Left lung (tissue), 4 donors: ENCODE measurements at regions not wholly inside any gene's neighbourhood (a gene's known extent, or its start where the extent isn't known, plus 50 kb on each side); places are given as distances from the start of the nearest gene placed in this dataset.
"Not testable (repeated sequence)": the region's sequence is repeated elsewhere in the genome, so short reads cannot be mapped to it uniquely, and the experiment has no call there.

Experiments used
- ATAC-seq: fragments of 200-7000 bp; cut with Tn5 transposase; one replicate; pipeline ENCODE4 v1.9.1; 2020; ENCODE audit warnings: moderate library complexity
- DNase-seq, 4 donors: peaks; one replicate each; pipeline ENCODE4 v3.0.0-alpha.2; 2013 to 2020
- H3K27ac ChIP-seq, 2 donors: fragments of 200-600 bp; sonication (generic) in 1 of 2; one replicate each; pipeline versions ENCODE4 v1.5.0 to v1.8.0; 2020 to 2021
- H3K27me3 ChIP-seq, 2 donors: fragments of 200-600 bp; sonication (generic) in 1 of 2; one replicate each; pipeline versions ENCODE4 v1.5.0 to v1.8.0; 2020 to 2021
- H3K36me3 ChIP-seq, 2 donors: fragments of 200-600 bp; sonication (generic) in 1 of 2; one replicate each; pipeline versions ENCODE4 v1.5.0 to v1.8.0; 2020 to 2021
- H3K4me1 ChIP-seq, 2 donors: fragments of 200-600 bp; one replicate each; pipeline ENCODE4 v1.8.0; 2021
- H3K4me3 ChIP-seq, 2 donors: fragments of 200-600 bp; sonication (generic) in 1 of 2; one replicate each; pipeline versions ENCODE4 v1.5.0 to v1.8.0; 2020 to 2021; ENCODE audit warnings: mild to moderate bottlenecking in 1 of 2
- H3K9me3 ChIP-seq, 2 donors: fragments of 200-600 bp; sonication (generic) in 1 of 2; one replicate each; pipeline versions ENCODE4 v1.5.0 to v1.8.0; 2020 to 2021
- CTCF ChIP-seq, 2 donors: fragments of 200-600 bp; sonication (generic) in 1 of 2; IDR thresholded peaks; one replicate each; pipeline versions ENCODE4 v1.5.0 to v1.8.0; 2021; ENCODE audit warnings: antibody characterized with exemption in 2 of 2
- intact Hi-C, 2 donors: fragments of 100-400 bp; cut with DNase I; formaldehyde crosslinking; loops; one replicate each; pipeline versions ENCODE4 v1.11.2 to v1.14.2; 2022
- donor health status: DM: no; HTN: yes; CAD: no.
- donor health status: DM: no; HTN: no; CAD: no.

GRCh38 chr1:188826800-188827199 is 1650.9 kb downstream of the BRINP3 start:
- Histone ChIP-seq H3K4me3 (no peak overlapping the region), H3K4me1 (no peaks in the 10 kb centered on the region), H3K36me3 (no peaks in the 10 kb centered on the region), H3K27ac (no peak overlapping the region), H3K9me3 (no peaks in the 10 kb centered on the region), H3K27me3 (no peaks in the 10 kb centered on the region)
- DNase-seq = no peak
- ATAC-seq = no peak
- no peak for TF ChIP-seq CTCF (IDR thresholded peaks at IDR 0.05)
- intact Hi-C loops = no loop called here

GRCh38 chr1:188827400-188827799 is 1650.3 kb downstream of the BRINP3 start:
- no peak for ATAC-seq
- no peaks in the 10 kb centered on the region for H3K27me3 ChIP-seq
- H3K4me1 ChIP-seq = no peaks in the 10 kb centered on the region
- DNase-seq = no peak
- no peak overlapping the region for H3K27ac ChIP-seq
- H3K4me3 ChIP-seq = no peak overlapping the region
- intact Hi-C loops = no loop called here
- no peaks in the 10 kb centered on the region for H3K36me3 ChIP-seq
- no peaks in the 10 kb centered on the region for H3K9me3 ChIP-seq
- TF ChIP-seq CTCF (IDR thresholded peaks at IDR 0.05) = no peak

GRCh38 chr1:188841111-188841696 is 1636.5 kb downstream of the BRINP3 start:
- H3K4me1 ChIP-seq, H3K27me3 ChIP-seq, H3K27ac ChIP-seq, intact Hi-C loops, H3K36me3 ChIP-seq, ATAC-seq, H3K4me3 ChIP-seq: not testable (repeated sequence)
- peak in 1 of 4 donors; percentile 63 for DNase-seq
- peaks cover 0 to 47% of the 10 kb centered on the region in 2 donors for H3K9me3 ChIP-seq

GRCh38 chr1:188846468-188846867 is 1631.2 kb downstream of the BRINP3 start:
- intact Hi-C loops = no loop called here
- ATAC-seq (no peak), DNase-seq (peak in 1 of 4 donors; percentile 56)
- no peak for TF ChIP-seq CTCF (IDR thresholded peaks at IDR 0.05)
- H3K36me3 ChIP-seq = no peaks in the 10 kb centered on the region
- H3K27me3 ChIP-seq = no peaks in the 10 kb centered on the region
- H3K9me3 ChIP-seq = peaks cover 0 to under 1% of the 10 kb centered on the region in 2 donors
- no peak overlapping the region for H3K4me3 ChIP-seq
- no peaks in the 10 kb centered on the region for H3K4me1 ChIP-seq
- H3K27ac ChIP-seq = no peak overlapping the region

DNA sequence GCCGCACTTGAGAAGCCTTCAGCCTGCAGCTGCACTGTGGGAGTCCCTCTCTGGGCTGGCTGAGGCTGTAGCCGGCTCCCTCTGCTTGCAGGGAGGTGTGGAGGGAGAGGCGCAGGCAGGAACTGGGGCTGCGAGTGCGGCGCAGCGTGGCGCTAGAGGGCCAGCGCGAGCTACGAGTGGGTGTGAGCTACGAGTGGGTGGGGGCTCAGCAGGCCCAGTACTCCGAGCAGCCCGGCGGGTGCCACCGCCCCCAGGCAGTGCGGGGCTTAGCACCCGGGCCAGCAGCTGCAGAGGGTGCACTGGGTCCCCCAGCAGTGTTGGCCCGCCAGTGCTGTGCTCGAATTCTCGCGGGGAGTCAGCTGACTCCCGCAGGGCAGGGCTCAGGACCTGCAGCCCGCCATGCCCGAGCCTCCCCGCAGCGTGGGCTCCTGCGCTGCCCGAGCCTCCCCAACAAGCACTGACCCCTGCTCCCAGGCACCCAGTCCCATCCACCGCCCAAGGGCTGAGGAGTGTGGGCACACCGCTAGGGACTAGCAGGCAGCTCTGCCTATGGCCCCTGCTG is 1620.1 kb downstream of the BRINP3 start:
- TF ChIP-seq CTCF (IDR thresholded peaks at IDR 0.05) = no peak
- no peak for ATAC-seq
- DNase-seq = peak in 1 of 4 donors; percentile 71
- no peaks in the 10 kb centered on the region for H3K4me1 ChIP-seq
- no peak overlapping the region for H3K4me3 ChIP-seq
- H3K36me3 ChIP-seq = no peaks in the 10 kb centered on the region
- H3K27me3 ChIP-seq = no peaks in the 10 kb centered on the region
- peaks cover 0 to 50% of the 10 kb centered on the region in 2 donors for H3K9me3 ChIP-seq
- H3K27ac ChIP-seq = no peak overlapping the region
- intact Hi-C loops = no loop called here

GRCh38 chr1:188867614-188868013 is 1610.0 kb downstream of the BRINP3 start:
- no peak for ATAC-seq
- H3K36me3 ChIP-seq = no peaks in the 10 kb centered on the region
- TF ChIP-seq CTCF (IDR thresholded peaks at IDR 0.05) = no peak
- no peaks in the 10 kb centered on the region for H3K4me1 ChIP-seq
- no peaks in the 10 kb centered on the region for H3K27me3 ChIP-seq
- DNase-seq = no peak
- no peak overlapping the region for H3K4me3 ChIP-seq
- no peak overlapping the region for H3K27ac ChIP-seq
- peaks cover 0 to 7% of the 10 kb centered on the region in 2 donors for H3K9me3 ChIP-seq
- intact Hi-C loops = no loop called here
